ENCODE measurements at regions not wholly inside any gene's neighbourhood (a gene's known extent, or its start where the extent isn't known, plus 50 kb on each side); places are given as distances from the start of the nearest gene placed in this dataset.
A peak's percentile ranks its signal among the peaks of the same experiment; 100 is the strongest.

DNA sequence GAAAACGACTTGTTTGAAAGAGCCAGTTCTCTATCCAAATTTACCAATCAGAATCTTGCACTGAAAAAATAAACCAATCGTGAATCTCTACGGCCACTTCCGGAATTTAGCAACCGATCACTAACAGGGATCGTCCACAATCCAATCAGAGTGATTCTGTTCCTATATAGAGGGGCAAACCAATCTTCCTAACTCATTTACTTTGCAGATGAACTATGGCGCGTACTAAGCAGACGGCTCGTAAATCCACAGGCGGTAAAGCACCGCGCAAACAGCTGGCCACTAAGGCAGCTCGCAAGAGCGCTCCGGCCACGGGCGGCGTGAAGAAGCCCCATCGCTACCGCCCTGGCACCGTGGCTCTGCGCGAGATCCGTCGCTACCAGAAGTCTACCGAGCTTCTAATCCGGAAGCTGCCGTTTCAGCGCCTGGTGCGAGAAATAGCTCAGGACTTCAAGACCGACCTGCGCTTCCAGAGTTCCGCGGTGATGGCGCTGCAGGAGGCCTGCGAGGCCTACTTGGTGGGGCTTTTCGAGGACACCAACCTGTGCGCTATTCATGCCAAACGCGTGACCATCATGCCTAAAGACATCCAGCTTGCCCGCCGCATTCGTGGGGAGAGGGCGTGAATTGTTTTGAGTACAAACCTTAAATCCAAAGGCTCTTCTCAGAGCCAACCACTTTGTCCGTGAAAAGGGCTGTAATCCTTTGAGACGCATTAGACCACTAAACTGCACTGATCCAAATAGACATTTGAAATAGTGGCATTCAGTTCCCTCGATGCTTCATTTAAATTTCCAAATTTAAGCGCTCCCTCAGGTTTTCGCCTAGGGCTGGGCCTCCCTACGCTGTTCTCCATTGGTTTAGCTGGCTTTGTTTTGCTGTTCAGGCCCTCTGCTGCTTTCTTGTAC, 138.0 kb downstream of the HFE start:
- Mint-ChIP-seq H3K27ac (ENCODE audit: unreplicated experiment) (no peak overlapping the region), H3K27me3 (ENCODE audit: insufficient read depth, unreplicated experiment) (no peaks in the 10 kb centered on the region), H3K9me3 (ENCODE audit: unreplicated experiment) (no peaks in the 10 kb centered on the region), H3K4me1 (ENCODE audit: low read depth, unreplicated experiment) (no peaks in the 10 kb centered on the region), H3K36me3 (ENCODE audit: insufficient read depth, unreplicated experiment) (peaks cover 5% of the 10 kb centered on the region), H3K4me3 (ENCODE audit: unreplicated experiment) (no peak overlapping the region)
- no TSS peak for BruUV-seq (replicated peaks)
- H3K36me3 ChIP-seq (ENCODE audit: control insufficient read depth, insufficient read depth, low read length) = peaks cover 5% of the 10 kb centered on the region
- H3K9me3 ChIP-seq = no peaks in the 10 kb centered on the region
- ChIA-PET POLR2A (interaction anchor here (0.6 to 3.3 kb wide), 3 partner anchors 9 to 25 kb away, joined by 3 to 37 read pairs (median 4); a partner anchor contains a TSS), CTCF (no interaction called here)
- H3K27me3 ChIP-seq (replicated peaks; ENCODE audit: control insufficient read depth, insufficient read depth, low read length) = no peaks in the 10 kb centered on the region
- H3K4me1 ChIP-seq = 0 out of 2 replicates have a peak, but pooled peaks cover 8% of the 10 kb centered on the region
- intact Hi-C loops (cut with micrococcal nuclease; ENCODE audit: unreplicated experiment) = loop anchor here (1.0 kb wide), 1 partner anchor 26 kb away; a partner anchor contains a TSS
- TF ChIP-seq, protein P1, sequence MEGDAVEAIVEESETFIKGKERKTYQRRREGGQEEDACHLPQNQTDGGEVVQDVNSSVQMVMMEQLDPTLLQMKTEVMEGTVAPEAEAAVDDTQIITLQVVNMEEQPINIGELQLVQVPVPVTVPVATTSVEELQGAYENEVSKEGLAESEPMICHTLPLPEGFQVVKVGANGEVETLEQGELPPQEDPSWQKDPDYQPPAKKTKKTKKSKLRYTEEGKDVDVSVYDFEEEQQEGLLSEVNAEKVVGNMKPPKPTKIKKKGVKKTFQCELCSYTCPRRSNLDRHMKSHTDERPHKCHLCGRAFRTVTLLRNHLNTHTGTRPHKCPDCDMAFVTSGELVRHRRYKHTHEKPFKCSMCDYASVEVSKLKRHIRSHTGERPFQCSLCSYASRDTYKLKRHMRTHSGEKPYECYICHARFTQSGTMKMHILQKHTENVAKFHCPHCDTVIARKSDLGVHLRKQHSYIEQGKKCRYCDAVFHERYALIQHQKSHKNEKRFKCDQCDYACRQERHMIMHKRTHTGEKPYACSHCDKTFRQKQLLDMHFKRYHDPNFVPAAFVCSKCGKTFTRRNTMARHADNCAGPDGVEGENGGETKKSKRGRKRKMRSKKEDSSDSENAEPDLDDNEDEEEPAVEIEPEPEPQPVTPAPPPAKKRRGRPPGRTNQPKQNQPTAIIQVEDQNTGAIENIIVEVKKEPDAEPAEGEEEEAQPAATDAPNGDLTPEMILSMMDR (IDR thresholded peaks at IDR 0.05; ENCODE audit: insufficient read depth in 1 of 2, low read depth in 1 of 2, low read length in 1 of 2, severe bottlenecking in 1 of 2, unreplicated experiment in 1 of 2) = no peak
- DNase-seq = no peak
- H3K4me3 ChIP-seq (ENCODE audit: low read depth, low read length) = peak overlapping the region; percentile 55

DNA sequence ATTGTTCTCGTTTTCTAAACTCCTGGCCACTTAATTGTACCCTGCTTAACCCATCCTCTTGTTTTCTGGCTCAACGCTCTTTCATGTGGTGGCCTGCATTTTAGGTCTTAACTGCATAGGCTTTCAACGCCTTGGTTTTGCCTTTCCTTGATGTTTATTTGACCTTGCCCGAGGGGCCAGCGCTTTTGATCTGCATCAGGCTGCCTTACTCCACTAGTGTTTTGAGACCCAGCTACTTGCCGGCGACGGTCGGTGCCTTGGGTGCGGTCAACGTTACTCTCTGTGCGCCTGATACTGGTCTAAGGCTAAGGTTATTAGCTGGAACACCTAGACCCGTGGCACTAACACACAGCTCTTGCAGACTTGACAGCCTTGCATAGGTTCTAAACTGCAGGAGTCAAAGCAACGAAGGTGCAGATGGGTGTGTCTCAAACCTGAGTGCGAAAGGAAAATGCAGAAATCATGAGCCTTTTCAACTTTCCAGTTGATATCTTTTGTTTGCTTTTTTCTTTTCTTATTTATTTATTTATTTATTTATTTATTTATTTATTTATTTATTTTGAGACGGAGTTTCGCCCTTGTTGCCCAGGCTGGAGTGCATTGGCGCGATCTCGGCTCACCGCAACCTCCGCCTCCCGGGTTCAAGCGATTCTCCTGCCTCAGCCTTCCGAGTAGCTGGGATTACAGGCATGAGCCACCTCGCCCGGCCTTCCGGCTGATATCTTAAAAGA, 138.8 kb downstream of the HFE start:
- TF ChIP-seq, protein P1 (IDR thresholded peaks at IDR 0.05; ENCODE audit: insufficient read depth in 1 of 2, low read depth in 1 of 2, low read length in 1 of 2, severe bottlenecking in 1 of 2, unreplicated experiment in 1 of 2) = no peak
- peaks cover 5% of the 10 kb centered on the region for H3K36me3 ChIP-seq (ENCODE audit: control insufficient read depth, insufficient read depth, low read length)
- H3K9me3 Mint-ChIP-seq (ENCODE audit: unreplicated experiment) = no peaks in the 10 kb centered on the region
- peak overlapping the region; percentile 24 for H3K4me3 Mint-ChIP-seq (ENCODE audit: unreplicated experiment)
- 0 out of 2 replicates have a peak, but pooled peaks cover 8% of the 10 kb centered on the region for H3K4me1 ChIP-seq
- no peaks in the 10 kb centered on the region for H3K9me3 ChIP-seq
- CTCF ChIA-PET = no interaction called here
- no peak overlapping the region for H3K27ac Mint-ChIP-seq (ENCODE audit: unreplicated experiment)
- no TSS peak for BruUV-seq (replicated peaks)
- H3K36me3 Mint-ChIP-seq (ENCODE audit: insufficient read depth, unreplicated experiment) = peaks cover 9% of the 10 kb centered on the region
- DNase-seq = no peak
- intact Hi-C loops (cut with micrococcal nuclease; ENCODE audit: unreplicated experiment) = loop anchor here (1.0 kb wide), 1 partner anchor 8 kb away; a partner anchor contains a TSS
- H3K27me3 ChIP-seq (replicated peaks; ENCODE audit: control insufficient read depth, insufficient read depth, low read length) = no peaks in the 10 kb centered on the region
- POLR2A ChIA-PET = interaction anchor here (0.5 to 3.3 kb wide), 4 partner anchors 10 to 204 kb away, joined by 3 to 37 read pairs (median 4); a partner anchor contains a TSS
- H3K4me3 ChIP-seq (ENCODE audit: low read depth, low read length) = no peak overlapping the region
- H3K27me3 Mint-ChIP-seq (ENCODE audit: insufficient read depth, unreplicated experiment) = no peaks in the 10 kb centered on the region
- no peaks in the 10 kb centered on the region for H3K4me1 Mint-ChIP-seq (ENCODE audit: low read depth, unreplicated experiment)

DNA sequence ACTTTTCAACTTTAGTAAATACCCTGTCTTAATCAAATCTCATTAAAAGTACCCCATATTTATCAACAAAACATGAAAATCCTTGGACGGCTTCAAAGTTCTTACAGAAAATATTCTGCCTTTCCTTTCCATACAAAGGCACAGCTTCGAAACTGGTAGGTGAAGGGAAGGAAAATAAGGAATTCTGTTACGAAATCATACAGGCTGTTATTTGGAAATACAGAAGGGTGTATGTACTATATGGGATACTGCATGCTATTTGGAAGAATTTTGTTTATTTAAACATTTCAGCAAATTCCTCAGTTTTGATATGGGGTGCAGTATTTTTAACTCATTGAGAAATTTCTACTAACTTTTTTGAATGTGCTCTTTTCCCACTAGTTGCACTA, 138.4 kb upstream of the BTN3A2 start:
- POLR2A ChIA-PET = interaction anchor here (0.5 to 0.6 kb wide), 2 partner anchors 60 to 204 kb away, joined by 3 read pairs; no protein-coding TSS in a partner anchor
- no peak for DNase-seq
- H3K4me3 ChIP-seq (ENCODE audit: low read depth, low read length) = no peak overlapping the region
- CTCF ChIA-PET = no interaction called here
- peaks cover 5% of the 10 kb centered on the region for H3K36me3 ChIP-seq (ENCODE audit: control insufficient read depth, insufficient read depth, low read length)
- H3K9me3 ChIP-seq = no peaks in the 10 kb centered on the region
- H3K27me3 Mint-ChIP-seq (ENCODE audit: insufficient read depth, unreplicated experiment) = no peaks in the 10 kb centered on the region
- peak overlapping the region; percentile 24 for H3K4me3 Mint-ChIP-seq (ENCODE audit: unreplicated experiment)
- H3K4me1 ChIP-seq = 0 out of 2 replicates have a peak, but pooled peaks cover 8% of the 10 kb centered on the region
- intact Hi-C loops (cut with micrococcal nuclease; ENCODE audit: unreplicated experiment) = loop anchor here (1.0 kb wide), 1 partner anchor 8 kb away; a partner anchor contains a TSS
- no TSS peak for BruUV-seq (replicated peaks)
- H3K4me1 Mint-ChIP-seq (ENCODE audit: low read depth, unreplicated experiment) = no peaks in the 10 kb centered on the region
- peaks cover 14% of the 10 kb centered on the region for H3K36me3 Mint-ChIP-seq (ENCODE audit: insufficient read depth, unreplicated experiment)
- no peak overlapping the region for H3K27ac Mint-ChIP-seq (ENCODE audit: unreplicated experiment)
- H3K9me3 Mint-ChIP-seq (ENCODE audit: unreplicated experiment) = no peaks in the 10 kb centered on the region
- no peaks in the 10 kb centered on the region for H3K27me3 ChIP-seq (replicated peaks; ENCODE audit: control insufficient read depth, insufficient read depth, low read length)
- TF ChIP-seq, protein P1 (IDR thresholded peaks at IDR 0.05; ENCODE audit: insufficient read depth in 1 of 2, low read depth in 1 of 2, low read length in 1 of 2, severe bottlenecking in 1 of 2, unreplicated experiment in 1 of 2) = no peak

Data from Caco-2 (cell line).